K562 (cell line): ENCODE measurements at regions not wholly inside any gene's neighbourhood (a gene's known extent, or its start where the extent isn't known, plus 50 kb on each side); places are given as distances from the start of the nearest gene placed in this dataset.

ENCODE experiments used
- EZH2 ChIP-seq: IDR thresholded peaks from 2 replicates; pipeline ENCODE4 v1.6.1; 2012; ENCODE audit warnings: low read depth, mild to moderate bottlenecking, inconsistent platforms, low read length, borderline replicate concordance
- HCFC1 ChIP-seq: IDR thresholded peaks from 2 replicates; pipeline ENCODE4 v1.6.1; 2012; ENCODE audit warnings: low read depth, low read length, improper control_type of control experiment
- HDAC6 ChIP-seq: IDR thresholded peaks from 2 replicates; pipeline ENCODE4 v1.6.1; 2012; ENCODE audit warnings: low read depth, mild to moderate bottlenecking, control low read depth, inconsistent platforms, low read length, moderate library complexity
- ILK ChIP-seq: fragments of 450-650 bp; IDR thresholded peaks from 2 replicates; pipeline ENCODE4 v1.6.1; 2016; ENCODE audit warnings: missing genetic modification characterization, low read depth, mild to moderate bottlenecking, missing compliant biosample characterization, moderate library complexity, borderline replicate concordance
- MXI1 ChIP-seq: IDR thresholded peaks from 2 replicates; pipeline ENCODE4 v1.6.1; 2011; ENCODE audit warnings: low read depth, mild to moderate bottlenecking, improper control_type of control experiment, low read length
- POLR2A ChIP-seq: fragments of 450-650 bp; conservative IDR thresholded peaks from 2 replicates; pipeline ENCODE4 v1.6.1; 2016
- POLR2H ChIP-seq: IDR thresholded peaks from 2 replicates; pipeline ENCODE4 v1.6.1; 2016; ENCODE audit warnings: missing genetic modification characterization, low read depth, mild to moderate bottlenecking, control low read depth, missing compliant biosample characterization, moderate library complexity
- ZFP1 ChIP-seq: fragments of 450-650 bp; formaldehyde crosslinking; IDR thresholded peaks from 2 replicates; pipeline ENCODE4 v1.4.0; 2020; ENCODE audit warnings: mild to moderate bottlenecking, mixed read lengths
- TF ChIP-seq, protein P1 (sequence below), 3 experiments: IDR thresholded peaks in 2 of 3; conservative IDR thresholded peaks in 1 of 3; 2 replicates each; pipeline ENCODE4 v1.5.1; 2011 to 2012; ENCODE audit warnings: low read length in 3 of 3, mild to moderate bottlenecking in 3 of 3, control low read depth in 2 of 3, improper control_type of control experiment in 1 of 3, inconsistent platforms in 1 of 3, low read depth in 1 of 3, mixed read lengths in 1 of 3, moderate library complexity in 1 of 3; ENCODE audit not compliant: insufficient read depth in 2 of 3

DNA sequence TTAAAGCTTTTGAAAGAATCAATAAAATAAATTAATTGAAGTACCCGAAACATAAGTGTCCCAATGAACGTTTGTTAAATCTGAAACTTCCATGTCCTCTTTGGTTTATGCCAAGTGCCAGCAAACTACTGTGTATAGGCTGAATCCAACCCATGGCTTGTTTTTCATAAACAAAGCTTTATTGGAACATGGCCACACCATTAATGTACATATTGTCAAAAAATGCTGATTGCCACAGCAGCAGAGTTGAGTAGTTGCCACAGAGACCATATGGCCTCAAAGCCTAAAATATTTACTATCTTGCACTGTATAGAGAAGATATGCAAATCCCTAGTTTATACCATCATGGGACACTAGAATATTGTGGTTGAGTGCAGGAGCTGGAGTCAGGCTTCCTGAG is 406.1 kb downstream of the MAFB start:
- TF ChIP-seq, protein P1, sequence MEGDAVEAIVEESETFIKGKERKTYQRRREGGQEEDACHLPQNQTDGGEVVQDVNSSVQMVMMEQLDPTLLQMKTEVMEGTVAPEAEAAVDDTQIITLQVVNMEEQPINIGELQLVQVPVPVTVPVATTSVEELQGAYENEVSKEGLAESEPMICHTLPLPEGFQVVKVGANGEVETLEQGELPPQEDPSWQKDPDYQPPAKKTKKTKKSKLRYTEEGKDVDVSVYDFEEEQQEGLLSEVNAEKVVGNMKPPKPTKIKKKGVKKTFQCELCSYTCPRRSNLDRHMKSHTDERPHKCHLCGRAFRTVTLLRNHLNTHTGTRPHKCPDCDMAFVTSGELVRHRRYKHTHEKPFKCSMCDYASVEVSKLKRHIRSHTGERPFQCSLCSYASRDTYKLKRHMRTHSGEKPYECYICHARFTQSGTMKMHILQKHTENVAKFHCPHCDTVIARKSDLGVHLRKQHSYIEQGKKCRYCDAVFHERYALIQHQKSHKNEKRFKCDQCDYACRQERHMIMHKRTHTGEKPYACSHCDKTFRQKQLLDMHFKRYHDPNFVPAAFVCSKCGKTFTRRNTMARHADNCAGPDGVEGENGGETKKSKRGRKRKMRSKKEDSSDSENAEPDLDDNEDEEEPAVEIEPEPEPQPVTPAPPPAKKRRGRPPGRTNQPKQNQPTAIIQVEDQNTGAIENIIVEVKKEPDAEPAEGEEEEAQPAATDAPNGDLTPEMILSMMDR (IDR thresholded peaks at IDR 0.05 in 2 of 3, conservative IDR thresholded peaks at IDR 0.05 in 1 of 3; ENCODE audit: insufficient read depth in 2 of 3, low read depth in 1 of 3, low read length in 3 of 3): no peak
- TF ChIP-seq POLR2H (tag) (no peak), HCFC1 (no peak), ILK (tag) (no peak), MXI1 (no peak), EZH2 (no peak), HDAC6 (no peak), POLR2A (no peak), ZFP1 (CRISPR knock-in tag) (no peak)
